ENCODE measurements at regions not wholly inside any gene's neighbourhood (a gene's known extent, or its start where the extent isn't known, plus 50 kb on each side); places are given as distances from the start of the nearest gene placed in this dataset.
"Not testable (repeated sequence)": the region's sequence is repeated elsewhere in the genome, so short reads cannot be mapped to it uniquely, and the experiment has no call there.

- peak; percentile 49 for DNase-seq (ENCODE audit: low read depth)
Observed at GRCh38 chr2:183919926-183920325, 678.4 kb upstream of the ZNF804A start.

- no peak for DNase-seq (ENCODE audit: low read depth)
Observed at GRCh38 chr2:183925281-183925680, 673.0 kb upstream of the ZNF804A start.

- no peak for DNase-seq (ENCODE audit: low read depth)
Observed at GRCh38 chr2:183926433-183926832, 671.9 kb upstream of the ZNF804A start.

- peak; percentile 90 for DNase-seq (ENCODE audit: low read depth)
Observed at GRCh38 chr2:183927406-183928325, 670.7 kb upstream of the ZNF804A start.

- DNase-seq (ENCODE audit: low read depth), result no peak
Observed at GRCh38 chr2:183935005-183935404, 663.3 kb upstream of the ZNF804A start.

GRCh38 chr2:183937220-183937619 is 661.1 kb upstream of the ZNF804A start:
- no peak for DNase-seq (ENCODE audit: low read depth)

GRCh38 chr2:183946193-183946592 is 652.1 kb upstream of the ZNF804A start:
- no peak for DNase-seq (ENCODE audit: low read depth)

GRCh38 chr2:183948861-183949260 is 649.5 kb upstream of the ZNF804A start:
- no peak for DNase-seq (ENCODE audit: low read depth)

- no peak for DNase-seq (ENCODE audit: low read depth)
Observed at GRCh38 chr2:183950673-183951072, 647.7 kb upstream of the ZNF804A start.

- peak; percentile 62 for DNase-seq (ENCODE audit: low read depth)
Observed at GRCh38 chr2:183951630-183952029, 646.7 kb upstream of the ZNF804A start.

- no peak for DNase-seq (ENCODE audit: low read depth)
Observed at GRCh38 chr2:183952741-183953140, 645.6 kb upstream of the ZNF804A start.

GRCh38 chr2:183963609-183964008 is 634.7 kb upstream of the ZNF804A start:
- peak; percentile 15 for DNase-seq (ENCODE audit: low read depth)

- DNase-seq (ENCODE audit: low read depth), result no peak
Observed at GRCh38 chr2:183964565-183964964, 633.8 kb upstream of the ZNF804A start.

- no peak for DNase-seq (ENCODE audit: low read depth)
Observed at GRCh38 chr2:183967756-183968155, 630.6 kb upstream of the ZNF804A start.

- not testable (repeated sequence) for DNase-seq (ENCODE audit: low read depth)
Observed at GRCh38 chr2:183975676-183976075, 622.7 kb upstream of the ZNF804A start.

- DNase-seq (ENCODE audit: low read depth), result no peak
Observed at GRCh38 chr2:183984871-183985270, 613.5 kb upstream of the ZNF804A start.

GRCh38 chr2:183991968-183992367 is 606.4 kb upstream of the ZNF804A start:
- peak; percentile 44 for DNase-seq (ENCODE audit: low read depth)

- DNase-seq (ENCODE audit: low read depth), result no peak
Observed at GRCh38 chr2:183993052-183993451, 605.3 kb upstream of the ZNF804A start.

- peak; percentile 67 for DNase-seq (ENCODE audit: low read depth)
Observed at GRCh38 chr2:183995632-183996031, 602.7 kb upstream of the ZNF804A start.

GRCh38 chr2:183996825-183997793 is 601.2 kb upstream of the ZNF804A start:
- DNase-seq (ENCODE audit: low read depth), result no peak

GRCh38 chr2:183998041-183998796 is 600.1 kb upstream of the ZNF804A start:
- DNase-seq (ENCODE audit: low read depth), result no peak

GRCh38 chr2:183998797-183999190 is 599.5 kb upstream of the ZNF804A start:
- DNase-seq (ENCODE audit: low read depth), result no peak

All from ELR (cell line).